AML-193 (cell line): ENCODE measurements at regions not wholly inside any gene's neighbourhood (a gene's known extent, or its start where the extent isn't known, plus 50 kb on each side); places are given as distances from the start of the nearest gene placed in this dataset.
"Not testable (repeated sequence)": the region's sequence is repeated elsewhere in the genome, so short reads cannot be mapped to it uniquely, and the experiment has no call there.

Experiments
- DNase-seq, 2 experiments: peaks; one replicate each; lab custom pipeline; 2025; lab: John Stamatoyannopoulos, UW

DNA sequence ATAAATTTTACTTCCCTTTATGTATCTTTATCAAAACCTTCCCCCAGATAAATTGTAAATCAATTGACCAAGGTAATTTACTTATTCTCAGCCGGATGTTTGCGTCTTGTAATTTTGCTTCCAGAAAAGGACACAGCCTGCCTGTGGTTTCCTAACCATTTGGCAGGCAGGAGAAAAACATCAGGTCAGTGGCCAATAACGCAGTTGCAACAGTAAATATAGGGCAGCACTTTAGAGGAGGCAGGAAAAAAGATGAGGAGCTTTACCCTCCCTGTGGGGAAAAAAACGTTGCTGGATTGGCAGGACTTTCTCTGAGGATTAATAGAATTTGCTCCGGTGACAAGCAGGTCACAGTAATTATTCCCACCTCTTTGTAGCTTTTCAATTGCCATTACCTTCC lies 2618.1 kb downstream of the ARAP2 start:
- no peak for DNase-seq

DNA sequence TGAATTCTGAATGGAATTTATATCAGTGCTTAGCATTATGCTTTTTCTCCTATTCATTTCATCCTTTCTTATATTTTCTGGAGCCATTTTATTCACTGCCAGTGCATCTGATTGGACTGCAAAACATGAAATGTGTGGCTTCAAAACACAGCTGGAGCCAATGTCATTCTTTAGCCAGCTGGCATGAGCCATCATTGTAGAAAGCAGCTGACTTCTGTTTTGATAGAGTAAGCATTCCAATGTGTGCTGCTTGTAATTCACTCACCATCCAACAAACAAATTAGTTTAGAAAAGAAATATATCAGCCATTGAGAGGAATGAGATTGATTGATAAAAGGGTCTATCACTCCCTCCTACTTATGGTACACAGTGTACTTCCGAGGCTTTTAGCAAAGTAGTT lies 2616.0 kb downstream of the ARAP2 start:
- no peak for DNase-seq

DNA sequence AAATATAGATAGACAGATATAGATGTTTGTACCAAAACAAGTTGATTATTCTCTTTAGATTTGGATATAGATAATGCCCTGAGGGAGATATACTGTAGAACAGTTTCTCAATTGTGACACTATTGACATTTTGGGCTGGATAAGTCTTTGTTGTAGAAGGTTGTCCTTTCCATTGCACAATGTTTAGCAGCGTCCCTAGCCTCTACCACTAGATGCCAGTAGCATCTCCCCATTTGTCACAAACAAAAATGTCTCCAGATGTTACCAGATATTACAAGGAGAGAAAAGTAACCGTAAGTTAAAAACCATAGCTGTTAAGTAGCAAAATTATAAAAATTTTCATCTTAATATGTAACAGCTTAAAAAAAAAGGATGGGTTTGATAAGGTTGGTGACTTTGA lies 2595.3 kb downstream of the ARAP2 start:
- DNase-seq: no peak

GRCh38 chr4:33649471-33649870 lies 2594.8 kb downstream of the ARAP2 start:
- no peak for DNase-seq

- no peak for DNase-seq
These were observed 2594.3 kb downstream of the ARAP2 start for GRCh38 chr4:33650036-33650435.

DNA sequence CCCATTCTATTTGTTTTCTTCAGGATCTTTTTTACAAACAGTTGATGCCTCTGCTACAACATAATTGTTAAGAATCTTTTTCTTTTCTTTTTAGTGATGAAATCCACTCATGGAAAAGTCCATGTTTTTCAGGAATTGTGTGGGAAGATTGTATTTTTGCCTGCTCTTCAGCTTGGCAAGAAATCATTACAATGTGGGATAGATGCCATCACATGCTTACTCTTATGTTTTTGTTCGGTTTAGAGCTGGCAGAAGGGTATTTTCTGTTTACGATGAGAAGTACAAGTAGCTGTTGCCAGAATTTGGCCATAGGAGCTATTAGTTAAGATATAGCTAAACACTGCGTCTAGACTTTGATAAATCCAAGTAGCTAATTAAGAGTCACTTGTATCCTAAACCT lies 2585.3 kb downstream of the ARAP2 start:
- DNase-seq: no peak

DNA sequence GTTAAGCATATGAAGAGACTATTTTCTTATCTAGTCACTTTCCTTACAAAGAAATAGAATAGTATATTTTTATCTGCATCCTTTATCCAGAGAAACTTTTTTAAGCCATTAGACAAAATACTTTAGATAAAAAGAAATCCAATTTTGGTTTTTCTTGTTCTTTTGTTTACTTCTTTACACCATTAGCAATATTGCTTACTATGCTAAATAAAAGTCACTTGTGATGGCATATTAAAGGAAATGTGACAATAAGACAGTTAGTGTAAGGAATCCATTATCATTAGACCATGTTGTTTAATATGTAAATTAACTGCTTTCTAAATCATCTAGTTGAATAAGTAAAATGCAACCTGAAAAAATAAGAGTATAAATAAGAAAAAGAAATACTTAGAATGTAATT lies 2582.7 kb downstream of the ARAP2 start:
- no peak for DNase-seq

- DNase-seq: no peak
These were observed 2558.4 kb downstream of the ARAP2 start for GRCh38 chr4:33685939-33686338.

DNA sequence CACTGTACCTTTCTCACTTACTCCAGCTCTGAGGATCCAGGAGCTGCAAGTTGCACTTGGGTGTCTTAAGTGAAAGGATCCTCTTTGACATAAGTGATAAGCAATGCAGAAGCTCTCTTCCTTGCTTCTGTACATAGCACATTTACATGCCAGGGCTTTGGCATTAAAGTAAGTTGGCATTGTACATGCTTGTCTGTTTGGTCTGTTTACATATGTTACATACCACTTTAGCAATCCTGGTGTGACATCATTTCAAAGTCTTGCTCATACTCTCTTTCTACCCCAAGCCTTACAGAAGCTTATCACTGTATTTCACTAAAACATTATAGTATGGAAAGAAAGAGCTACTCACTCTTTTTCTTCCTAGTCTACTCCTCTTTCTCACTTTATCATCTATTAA lies 2548.3 kb downstream of the ARAP2 start:
- DNase-seq: no peak

DNA sequence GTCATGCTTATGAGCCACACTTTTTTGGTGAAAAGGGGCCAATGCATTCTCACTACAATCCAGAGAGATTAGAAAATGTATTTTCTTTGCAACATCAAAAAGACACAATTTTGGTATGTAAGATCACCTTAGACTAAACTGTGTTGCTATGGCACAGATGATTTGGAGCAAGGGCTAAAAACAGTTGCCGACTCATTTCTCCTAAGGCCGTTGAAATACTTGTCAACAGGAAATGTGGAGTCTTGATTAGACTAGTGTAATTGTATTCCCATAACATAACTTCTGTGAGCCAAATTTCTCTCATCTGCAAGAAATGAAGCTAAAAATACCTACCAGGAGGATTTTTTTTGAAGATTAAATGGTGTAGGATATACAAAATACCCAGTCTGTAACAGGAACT lies 2547.7 kb downstream of the ARAP2 start:
- DNase-seq: no peak

DNA sequence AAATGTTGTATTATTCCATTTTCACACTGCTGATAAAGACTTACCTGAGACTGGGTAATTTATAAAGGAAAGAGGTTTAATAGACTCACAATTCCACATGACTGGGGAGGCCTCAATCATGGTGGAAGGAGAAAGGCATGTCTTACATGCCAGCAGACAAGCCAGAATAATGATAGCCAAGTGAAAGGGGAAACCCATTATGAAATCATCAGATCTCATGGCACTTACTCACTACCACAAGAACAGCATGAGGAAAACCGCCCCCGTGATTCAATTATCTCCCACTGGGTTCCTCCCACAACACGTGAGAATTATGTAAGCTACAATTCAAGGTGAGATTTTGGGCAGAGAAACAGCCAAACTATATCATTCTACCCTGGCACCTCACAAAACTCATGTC lies 2535.1 kb downstream of the ARAP2 start:
- no peak for DNase-seq

GRCh38 chr4:33711826-33712225 lies 2532.5 kb downstream of the ARAP2 start:
- DNase-seq: no peak

DNA sequence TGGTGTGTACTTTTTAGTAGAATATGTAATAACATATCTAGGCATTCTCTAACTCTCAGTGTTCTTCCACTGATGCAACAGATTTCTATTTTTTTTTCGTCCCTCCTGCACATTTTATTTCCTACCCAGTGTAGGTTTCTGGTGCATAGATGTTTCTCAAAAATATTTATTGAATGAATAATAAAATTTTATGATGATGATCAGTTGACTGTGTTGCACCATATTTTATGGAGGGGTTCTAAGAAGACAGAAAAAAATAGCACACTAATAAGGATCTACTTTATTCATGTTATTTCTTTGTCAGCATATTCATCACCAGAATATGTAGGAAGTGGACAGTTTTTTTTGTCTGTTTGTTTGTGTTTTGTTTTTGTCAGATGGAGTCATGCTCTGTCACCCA lies 2529.3 kb downstream of the ARAP2 start:
- DNase-seq: no peak

DNA sequence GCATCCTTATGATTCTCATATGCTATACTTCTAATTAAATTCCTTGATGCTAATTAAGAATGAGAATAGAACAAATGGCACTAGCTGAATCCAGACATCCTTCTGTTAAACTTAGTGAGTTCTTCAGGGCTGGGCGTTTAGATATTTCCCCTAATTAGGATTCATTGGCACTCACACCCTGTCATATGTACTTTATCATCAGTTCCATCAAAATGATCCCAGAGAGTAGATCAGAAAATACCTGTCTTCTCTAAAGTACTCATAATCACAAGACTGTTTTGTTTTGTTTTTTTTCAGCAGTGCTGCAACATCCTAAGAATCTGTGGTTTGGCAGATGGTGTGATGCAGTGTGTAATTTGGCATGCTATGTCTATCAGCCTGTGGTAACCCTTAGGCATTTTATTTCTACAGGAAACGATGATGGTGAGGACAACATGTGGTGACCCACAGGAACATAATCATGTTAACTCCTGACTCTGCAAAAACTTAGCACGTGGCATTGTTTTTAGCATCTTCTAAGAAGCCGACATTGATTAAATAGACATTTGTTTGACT lies 2528.4 kb downstream of the ARAP2 start:
- no peak for DNase-seq

DNA sequence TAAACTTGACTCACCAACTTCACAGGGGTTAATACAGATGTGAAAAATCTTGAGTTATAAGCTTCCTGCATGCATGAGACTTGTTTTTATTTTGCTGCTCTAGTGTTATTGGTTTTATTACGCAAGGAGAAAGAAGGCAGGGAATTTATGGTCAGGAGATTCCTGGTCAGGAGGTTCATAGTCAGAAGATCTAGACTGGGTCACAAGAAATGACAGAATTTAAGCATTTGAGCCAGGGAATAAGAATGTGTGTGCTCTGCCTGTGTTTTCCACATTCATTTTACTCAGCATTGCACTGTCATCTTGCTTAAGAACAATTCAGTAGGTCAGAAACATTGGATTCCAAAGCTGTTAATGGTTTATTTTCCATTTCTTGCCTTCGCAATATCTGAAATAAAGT lies 2522.1 kb downstream of the ARAP2 start:
- DNase-seq: no peak

DNA sequence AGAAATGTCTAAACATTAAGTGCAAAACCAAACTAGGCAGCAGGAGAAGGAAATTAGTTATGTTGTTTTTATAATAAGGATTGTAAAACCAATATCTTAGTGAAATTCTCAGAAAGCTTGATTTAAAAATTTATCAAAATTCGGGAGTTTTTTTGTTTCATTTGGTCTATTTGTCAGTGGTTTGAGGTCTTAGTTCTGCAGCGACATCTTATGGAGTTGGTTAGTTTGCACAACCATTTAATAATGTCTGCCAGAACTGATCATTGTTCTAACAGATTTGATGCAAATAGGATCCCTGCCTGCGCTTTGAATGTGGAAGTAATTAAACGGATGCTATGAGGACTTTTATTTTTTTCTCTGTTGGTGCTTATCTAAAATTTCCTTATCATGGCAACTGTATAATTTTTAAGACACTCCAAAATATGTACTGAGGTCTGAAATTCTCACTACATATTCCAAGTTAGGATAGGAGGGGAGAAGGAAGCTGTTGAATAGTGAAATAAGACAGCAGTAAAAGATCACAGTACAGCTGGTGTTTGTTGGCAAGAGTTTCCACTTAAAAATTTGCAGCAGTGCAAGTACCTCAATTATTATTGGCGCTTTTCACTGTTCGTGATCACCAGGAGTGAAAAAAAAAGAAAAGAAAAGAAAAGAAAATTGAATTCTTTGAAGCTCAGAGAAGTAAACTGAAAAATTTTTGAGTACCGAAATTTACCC lies 2521.4 kb downstream of the ARAP2 start:
- no peak for DNase-seq

DNA sequence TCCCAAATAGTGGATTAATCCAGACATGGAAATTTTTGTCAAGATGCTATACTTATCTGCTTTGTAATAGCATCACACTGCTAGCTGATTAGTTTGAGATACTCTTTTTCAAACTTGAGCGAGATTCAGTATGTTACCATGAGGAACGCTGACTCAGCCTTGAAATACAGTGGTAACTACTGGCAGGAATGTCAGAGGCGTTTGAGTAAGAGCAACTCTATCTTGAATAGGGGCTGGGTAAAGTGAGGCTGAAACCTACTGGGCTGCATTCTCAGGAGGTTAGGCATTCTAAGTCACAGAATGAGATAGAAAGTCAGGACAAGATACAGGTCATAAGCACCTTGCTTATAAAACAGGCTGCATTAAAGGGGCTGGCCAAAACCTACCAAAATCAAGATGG lies 2519.6 kb downstream of the ARAP2 start:
- no peak for DNase-seq

GRCh38 chr4:33725861-33726260 lies 2518.5 kb downstream of the ARAP2 start:
- DNase-seq: no peak

DNA sequence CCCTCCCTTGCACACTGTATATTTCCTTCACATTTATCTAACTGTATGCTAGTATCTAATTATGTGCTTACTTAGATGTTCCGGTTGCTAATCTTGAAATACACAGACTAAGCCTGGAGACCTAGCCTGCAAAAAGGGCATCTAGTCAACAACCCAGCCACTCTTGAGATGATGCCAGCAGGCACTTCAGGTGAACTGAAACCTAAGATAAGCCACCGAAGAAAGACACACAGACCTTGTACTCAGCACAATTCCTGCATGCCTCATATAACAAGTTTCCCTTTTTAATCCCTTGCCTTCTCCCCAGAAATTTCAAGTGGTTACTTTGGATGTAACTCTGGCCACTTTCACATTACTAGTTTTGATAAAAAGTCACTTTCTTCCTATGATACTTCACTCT lies 2506.6 kb downstream of the ARAP2 start:
- DNase-seq: no peak

DNA sequence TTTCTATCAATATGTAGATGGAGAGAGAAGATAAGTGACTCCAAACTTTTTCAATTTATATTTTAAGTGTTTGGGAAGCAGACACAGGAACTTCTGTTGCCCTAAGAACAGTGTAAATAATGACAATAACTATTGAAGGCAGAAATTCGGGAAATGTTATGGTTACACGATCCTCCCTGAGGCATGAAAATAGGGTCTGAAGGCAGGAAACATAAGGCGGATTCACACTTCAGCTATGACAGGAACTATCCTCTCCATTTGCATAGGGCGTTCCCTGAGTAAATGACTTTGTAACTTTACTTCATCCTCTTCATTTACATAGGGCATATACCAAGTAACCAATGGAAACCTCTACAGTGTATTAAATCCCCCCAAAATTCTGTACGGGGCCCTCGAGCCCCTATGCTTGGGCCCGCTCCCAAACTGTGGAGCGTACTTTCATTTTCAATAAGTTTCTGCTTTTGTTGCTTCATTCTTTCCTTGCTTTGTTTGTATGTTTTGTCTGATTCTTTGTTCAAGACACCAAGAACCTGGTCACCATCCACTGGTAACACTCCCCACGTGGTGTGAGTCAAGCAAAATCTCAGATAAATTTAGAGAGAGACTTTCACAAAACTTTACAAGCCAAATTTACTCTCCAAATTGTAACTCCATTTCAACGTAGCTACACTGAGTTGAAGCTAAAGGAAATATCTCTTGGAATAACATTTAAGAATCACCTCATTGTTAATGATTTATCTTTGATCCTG lies 2504.3 kb downstream of the ARAP2 start:
- DNase-seq: no peak

- DNase-seq: not testable (repeated sequence)
These were observed 2503.4 kb downstream of the ARAP2 start for GRCh38 chr4:33740871-33741270.

DNA sequence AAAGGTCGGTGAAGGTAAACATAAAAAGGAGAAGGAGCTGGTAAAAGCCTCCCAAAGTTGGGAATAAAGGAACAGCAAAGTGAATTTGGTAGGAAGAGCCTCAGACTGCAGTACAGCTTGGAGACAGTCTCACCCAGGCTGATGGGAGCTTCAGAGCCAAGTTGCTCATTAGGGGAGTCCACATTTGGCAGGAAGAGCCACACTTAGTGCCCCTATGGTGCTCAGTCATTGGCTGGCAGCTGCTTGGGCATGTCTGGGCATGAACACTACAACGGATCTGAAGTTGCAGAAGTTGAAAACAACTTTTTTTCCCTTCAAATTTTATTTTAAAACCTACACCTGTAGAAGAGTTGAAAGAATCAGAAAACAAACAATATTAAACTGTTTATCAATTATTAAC lies 2497.3 kb downstream of the ARAP2 start:
- no peak for DNase-seq

DNA sequence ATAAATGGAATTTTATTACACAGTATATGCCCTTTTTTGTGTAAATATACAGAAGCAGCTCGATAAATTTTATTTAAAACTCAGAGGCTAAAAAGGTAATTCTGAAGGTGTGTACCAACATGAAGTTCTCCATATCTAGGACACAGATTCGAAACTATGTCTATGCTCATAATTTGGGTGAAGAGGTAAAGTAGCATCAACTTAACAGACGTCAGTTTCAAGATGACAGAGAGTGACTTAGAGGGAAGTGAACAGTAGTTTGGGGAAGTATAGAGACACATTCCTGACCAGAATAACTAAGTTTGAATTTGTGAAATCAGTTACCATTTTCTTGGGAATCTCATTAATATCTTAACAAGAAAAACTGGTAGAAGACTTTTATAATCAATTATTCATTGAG lies 2493.3 kb downstream of the ARAP2 start:
- DNase-seq: no peak

GRCh38 chr4:33772582-33772981 lies 2471.7 kb downstream of the ARAP2 start:
- DNase-seq: no peak
